GM23338 (cell line): ENCODE measurements at regions not wholly inside any gene's neighbourhood (a gene's known extent, or its start where the extent isn't known, plus 50 kb on each side); places are given as distances from the start of the nearest gene placed in this dataset.

Experiments
- CTCF ChIP-seq, 2 experiments: fragments of 200-600 bp in 1 of 2; sonication (generic) in 1 of 2; conservative IDR thresholded peaks; 2 replicates each; pipeline versions ENCODE4 v1.5.1 to v1.6.1; 2016 to 2017; ENCODE audit warnings: antibody characterized with exemption in 2 of 2, low read depth in 2 of 2, mild to moderate bottlenecking in 2 of 2, moderate library complexity in 1 of 2
- EZH2 ChIP-seq: fragments of 200-600 bp; sonication (generic); IDR thresholded peaks from one replicate; pipeline ENCODE4 v1.8.0; 2017; ENCODE audit warnings: antibody characterized with exemption, mild to moderate bottlenecking, low read depth; ENCODE audit not compliant: unreplicated experiment
- EZH2phosphoT487 ChIP-seq: fragments of 200-600 bp; sonication (generic); IDR thresholded peaks from one replicate; pipeline ENCODE4 v1.8.1; 2018; ENCODE audit warnings: antibody characterized with exemption; ENCODE audit not compliant: unreplicated experiment
- POLR2AphosphoS5 ChIP-seq: IDR thresholded peaks from 2 replicates; pipeline ENCODE4 v1.6.1; 2016; ENCODE audit warnings: antibody characterized with exemption, low read depth
- ZNF331 ChIP-seq: fragments of 250-450 bp; sonication (Bioruptor Pico); IDR thresholded peaks from 2 replicates; pipeline ENCODE4 v1.5.0; 2020; ENCODE audit warnings: low read depth, mild to moderate bottlenecking, moderate library complexity

- no peak for TF ChIP-seq EZH2phosphoT487
- TF ChIP-seq CTCF (conservative IDR thresholded peaks at IDR 0.05; ENCODE audit: low read depth in 2 of 2) = no peak
- no peak for TF ChIP-seq POLR2AphosphoS5
- no peak for TF ChIP-seq ZNF331 (CRISPR knock-in tag)
- TF ChIP-seq EZH2 = no peak
Measured at GRCh38 chr11:28582506-28582905, 474.3 kb downstream of the METTL15 start.
